ENCODE measurements at regions not wholly inside any gene's neighbourhood (a gene's known extent, or its start where the extent isn't known, plus 50 kb on each side); places are given as distances from the start of the nearest gene placed in this dataset.

DNA sequence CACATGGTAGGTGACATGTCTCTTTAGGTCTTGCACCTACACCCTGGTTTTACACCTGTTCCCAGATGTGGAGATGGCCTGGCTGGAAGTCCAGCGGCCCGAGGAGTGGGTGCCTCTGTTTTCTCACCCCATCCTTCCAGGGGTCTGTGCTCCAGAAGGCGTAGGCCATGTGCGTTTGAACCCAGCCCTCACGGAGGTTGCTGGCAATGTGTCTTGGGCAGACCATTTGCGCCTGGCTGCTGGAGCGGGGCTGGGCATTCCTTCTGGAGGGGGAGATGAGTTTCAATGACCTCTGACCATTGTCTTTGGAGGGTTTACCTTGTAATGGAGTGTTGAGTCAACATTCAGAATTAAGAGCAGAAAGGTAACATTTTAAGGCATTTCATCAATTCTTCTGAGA lies 54.8 kb upstream of the ZNF536 start:
- Histone ChIP-seq H3K4me1 (ENCODE audit: control insufficient read depth, insufficient read depth, low read length) (no peaks in the 10 kb centered on the region), H3K9ac (ENCODE audit: low read length in 2 of 2) (no peak overlapping the region), H3K27ac (ENCODE audit: low read length) (no peak overlapping the region), H3K36me3 (ENCODE audit: control insufficient read depth in 2 of 2, insufficient read depth in 2 of 2, low read length in 2 of 2) (no peaks in the 10 kb centered on the region), H3K27me3 (ENCODE audit: control insufficient read depth in 1 of 2, insufficient read depth in 2 of 2, low read length in 2 of 2) (peaks cover 0 to 2% of the 10 kb centered on the region in 2 donors), H3K9me3 (ENCODE audit: control insufficient read depth in 2 of 2, low read length in 2 of 2) (peaks cover 0 to 4% of the 10 kb centered on the region in 2 donors), H3K4me3 (ENCODE audit: low read length in 2 of 2) (no peak overlapping the region)

DNA sequence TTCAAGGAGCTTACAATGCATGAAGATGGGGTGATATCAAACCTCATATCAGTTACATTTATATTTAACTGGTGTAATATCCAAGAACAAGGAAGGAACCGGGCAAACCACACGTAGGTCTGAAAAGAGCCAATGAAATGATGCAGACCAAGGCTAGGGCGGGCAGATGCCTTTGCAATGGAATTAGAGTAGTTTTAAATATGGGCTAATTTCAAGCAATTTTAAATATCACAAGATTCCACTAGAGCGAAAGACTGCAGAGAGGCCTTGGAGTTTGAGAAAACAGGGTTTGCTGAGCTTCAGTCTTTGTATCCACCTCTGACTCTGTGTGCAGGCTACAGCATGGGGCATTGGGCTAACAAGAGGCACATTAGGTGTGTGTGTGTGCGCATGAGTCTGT lies 53.9 kb upstream of the ZNF536 start:
- no peaks in the 10 kb centered on the region for H3K36me3 ChIP-seq (ENCODE audit: control insufficient read depth in 2 of 2, insufficient read depth in 2 of 2, low read length in 2 of 2)
- H3K27me3 ChIP-seq (ENCODE audit: control insufficient read depth in 1 of 2, insufficient read depth in 2 of 2, low read length in 2 of 2), result peaks cover 0 to 2% of the 10 kb centered on the region in 2 donors
- H3K9ac ChIP-seq (ENCODE audit: low read length in 2 of 2), result no peak overlapping the region
- H3K4me3 ChIP-seq (ENCODE audit: low read length in 2 of 2), result no peak overlapping the region
- H3K9me3 ChIP-seq (ENCODE audit: control insufficient read depth in 2 of 2, low read length in 2 of 2), result peaks cover 0 to 4% of the 10 kb centered on the region in 2 donors
- H3K4me1 ChIP-seq (ENCODE audit: control insufficient read depth, insufficient read depth, low read length), result no peaks in the 10 kb centered on the region
- no peak overlapping the region for H3K27ac ChIP-seq (ENCODE audit: low read length)

GRCh38 chr19:30318936-30319335 lies 53.2 kb upstream of the ZNF536 start:
- no peaks in the 10 kb centered on the region for H3K4me1 ChIP-seq (ENCODE audit: control insufficient read depth, insufficient read depth, low read length)
- no peak overlapping the region for H3K27ac ChIP-seq (ENCODE audit: low read length)
- H3K9ac ChIP-seq (ENCODE audit: low read length in 2 of 2), result no peak overlapping the region
- peaks cover 0 to 2% of the 10 kb centered on the region in 2 donors for H3K27me3 ChIP-seq (ENCODE audit: control insufficient read depth in 1 of 2, insufficient read depth in 2 of 2, low read length in 2 of 2)
- no peak overlapping the region for H3K4me3 ChIP-seq (ENCODE audit: low read length in 2 of 2)
- no peaks in the 10 kb centered on the region for H3K36me3 ChIP-seq (ENCODE audit: control insufficient read depth in 2 of 2, insufficient read depth in 2 of 2, low read length in 2 of 2)
- peaks cover 0 to 4% of the 10 kb centered on the region in 2 donors for H3K9me3 ChIP-seq (ENCODE audit: control insufficient read depth in 2 of 2, low read length in 2 of 2)

DNA sequence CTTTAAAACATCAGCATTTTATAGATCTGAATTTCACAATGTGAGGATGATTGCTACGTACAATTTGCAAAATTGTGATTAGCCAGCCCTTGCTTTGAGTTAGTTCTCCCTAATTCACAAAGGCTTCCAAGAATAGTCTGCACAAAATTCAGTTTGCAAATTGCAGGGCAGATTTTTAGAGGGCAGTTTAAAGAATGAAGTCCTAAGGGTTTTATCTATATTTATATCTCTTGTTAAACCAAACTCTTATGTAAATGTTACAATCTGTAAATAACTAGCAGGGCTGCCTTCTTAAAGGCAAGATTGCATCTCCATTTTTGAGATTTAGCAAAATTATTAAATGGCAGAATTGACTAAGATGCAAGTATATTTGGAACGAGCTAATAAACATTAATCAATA lies 52.8 kb upstream of the ZNF536 start:
- Histone ChIP-seq H3K4me1 (ENCODE audit: control insufficient read depth, insufficient read depth, low read length) (no peaks in the 10 kb centered on the region), H3K9me3 (ENCODE audit: control insufficient read depth in 2 of 2, low read length in 2 of 2) (peaks cover 0 to 4% of the 10 kb centered on the region in 2 donors)

GRCh38 chr19:30319876-30320275 lies 52.3 kb upstream of the ZNF536 start:
- Histone ChIP-seq H3K4me1 (ENCODE audit: control insufficient read depth, insufficient read depth, low read length) (no peaks in the 10 kb centered on the region), H3K27ac (ENCODE audit: low read length) (no peak overlapping the region), H3K9me3 (ENCODE audit: control insufficient read depth in 2 of 2, low read length in 2 of 2) (peaks cover 0 to 4% of the 10 kb centered on the region in 2 donors), H3K9ac (ENCODE audit: low read length in 2 of 2) (no peak overlapping the region), H3K36me3 (ENCODE audit: control insufficient read depth in 2 of 2, insufficient read depth in 2 of 2, low read length in 2 of 2) (no peaks in the 10 kb centered on the region), H3K4me3 (ENCODE audit: low read length in 2 of 2) (no peak overlapping the region), H3K27me3 (ENCODE audit: control insufficient read depth in 1 of 2, insufficient read depth in 2 of 2, low read length in 2 of 2) (no peaks in the 10 kb centered on the region)

More for the DNA sequence above, 52.8 kb upstream of the ZNF536 start:
- no peak overlapping the region for H3K9ac ChIP-seq (ENCODE audit: low read length in 2 of 2)
- no peak overlapping the region for H3K27ac ChIP-seq (ENCODE audit: low read length)
- no peak overlapping the region for H3K4me3 ChIP-seq (ENCODE audit: low read length in 2 of 2)
- H3K27me3 ChIP-seq (ENCODE audit: control insufficient read depth in 1 of 2, insufficient read depth in 2 of 2, low read length in 2 of 2), result no peaks in the 10 kb centered on the region
- H3K36me3 ChIP-seq (ENCODE audit: control insufficient read depth in 2 of 2, insufficient read depth in 2 of 2, low read length in 2 of 2), result no peaks in the 10 kb centered on the region

DNA sequence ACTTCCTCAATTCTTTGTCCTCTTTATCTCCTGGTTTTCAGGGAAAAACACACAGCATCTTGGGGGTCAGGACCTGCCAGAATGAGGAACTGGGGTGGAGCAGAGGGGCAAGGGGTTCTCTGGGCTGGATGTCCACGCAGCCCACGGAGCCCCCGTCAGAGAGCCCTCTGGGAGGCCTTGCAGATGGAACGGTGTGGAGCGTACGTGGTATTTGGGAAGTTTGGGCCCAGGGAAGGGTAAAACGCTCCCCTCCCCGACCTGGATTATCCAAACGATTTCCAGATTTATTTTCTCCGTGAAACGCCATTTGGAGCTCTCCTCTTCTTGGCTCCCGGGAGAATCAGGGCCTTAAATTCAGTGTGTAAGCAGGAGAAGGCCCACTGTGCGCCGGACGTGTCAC lies 51.7 kb upstream of the ZNF536 start:
- no peak overlapping the region for H3K27ac ChIP-seq (ENCODE audit: low read length)
- H3K4me3 ChIP-seq (ENCODE audit: low read length in 2 of 2), result no peak overlapping the region
- H3K9ac ChIP-seq (ENCODE audit: low read length in 2 of 2), result no peak overlapping the region
- no peaks in the 10 kb centered on the region for H3K4me1 ChIP-seq (ENCODE audit: control insufficient read depth, insufficient read depth, low read length)
- H3K27me3 ChIP-seq (ENCODE audit: control insufficient read depth in 1 of 2, insufficient read depth in 2 of 2, low read length in 2 of 2), result no peaks in the 10 kb centered on the region
- peaks cover 0 to 4% of the 10 kb centered on the region in 2 donors for H3K9me3 ChIP-seq (ENCODE audit: control insufficient read depth in 2 of 2, low read length in 2 of 2)
- no peaks in the 10 kb centered on the region for H3K36me3 ChIP-seq (ENCODE audit: control insufficient read depth in 2 of 2, insufficient read depth in 2 of 2, low read length in 2 of 2)

DNA sequence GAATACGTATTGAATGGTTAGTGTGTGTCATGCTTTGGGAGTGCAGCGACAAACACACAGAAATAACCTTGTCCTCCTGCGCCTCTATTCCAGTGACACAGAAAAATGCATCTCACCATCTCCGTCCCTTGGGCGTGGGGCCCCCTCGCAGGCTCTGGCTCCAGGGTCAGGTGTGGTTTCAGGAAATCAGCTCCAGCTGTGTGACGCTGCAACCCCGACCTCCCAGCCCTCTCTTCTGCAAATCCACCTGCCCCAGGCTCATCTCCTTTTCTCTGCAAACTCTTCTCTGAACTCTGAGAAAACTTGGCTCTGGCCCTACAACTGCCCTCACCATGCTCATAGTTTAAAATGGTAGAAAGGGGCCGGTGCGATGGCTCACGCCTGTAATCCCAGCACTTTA lies 51.3 kb upstream of the ZNF536 start:
- no peak overlapping the region for H3K27ac ChIP-seq (ENCODE audit: low read length)
- H3K9me3 ChIP-seq (ENCODE audit: control insufficient read depth in 2 of 2, low read length in 2 of 2), result peaks cover 0 to 4% of the 10 kb centered on the region in 2 donors
- no peaks in the 10 kb centered on the region for H3K4me1 ChIP-seq (ENCODE audit: control insufficient read depth, insufficient read depth, low read length)
- no peak overlapping the region for H3K9ac ChIP-seq (ENCODE audit: low read length in 2 of 2)
- no peaks in the 10 kb centered on the region for H3K27me3 ChIP-seq (ENCODE audit: control insufficient read depth in 1 of 2, insufficient read depth in 2 of 2, low read length in 2 of 2)
- H3K36me3 ChIP-seq (ENCODE audit: control insufficient read depth in 2 of 2, insufficient read depth in 2 of 2, low read length in 2 of 2), result no peaks in the 10 kb centered on the region
- no peak overlapping the region for H3K4me3 ChIP-seq (ENCODE audit: low read length in 2 of 2)

Measured in stomach smooth muscle (tissue), 2 donors.